GM12872 (cell line): ENCODE measurements at regions not wholly inside any gene's neighbourhood (a gene's known extent, or its start where the extent isn't known, plus 50 kb on each side); places are given as distances from the start of the nearest gene placed in this dataset.

ENCODE experiments used
- CTCF ChIP-seq: IDR thresholded peaks from 3 replicates; pipeline ENCODE4 v1.5.1; 2011; ENCODE audit warnings: low read depth, mild to moderate bottlenecking, low read length, moderate library complexity; ENCODE audit not compliant: insufficient read depth

GRCh38 chr2:66729416-66730330 is 294.7 kb downstream of the MEIS1 start:
- no peak for TF ChIP-seq CTCF

- no peak for TF ChIP-seq CTCF
Measured at GRCh38 chr2:66730441-66730840, 295.5 kb downstream of the MEIS1 start.

DNA sequence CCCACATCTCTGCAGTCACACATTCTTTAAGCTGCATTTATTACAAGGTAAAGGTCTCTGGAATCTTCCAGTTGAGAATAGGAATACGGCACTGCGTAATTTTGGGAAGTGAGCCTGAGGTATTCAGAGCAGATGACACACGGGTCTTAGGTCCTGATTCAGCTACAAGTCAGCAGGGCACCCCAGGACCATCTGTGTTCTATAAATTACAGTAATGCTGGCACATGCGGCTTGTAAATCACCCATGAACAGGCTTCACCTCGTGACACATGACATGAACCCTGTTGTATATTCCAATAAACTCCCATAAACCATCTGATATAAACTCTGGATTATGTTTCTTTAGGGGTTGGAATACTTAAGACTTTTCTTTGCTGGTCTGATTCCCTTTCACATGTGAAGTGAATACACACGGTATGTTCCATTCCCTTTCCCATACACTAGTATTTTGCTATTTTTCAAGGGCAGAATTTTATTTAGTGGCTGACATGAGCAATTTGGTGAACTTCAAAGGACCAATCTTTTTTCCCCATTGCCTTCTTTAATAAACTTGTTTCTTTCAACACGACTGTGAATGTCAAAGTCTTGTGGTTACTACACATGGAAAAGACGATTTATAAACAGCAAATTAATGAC is 298.6 kb downstream of the MEIS1 start:
- TF ChIP-seq CTCF = no peak

- no peak for TF ChIP-seq CTCF
Measured at GRCh38 chr2:66748939-66749338, 314.0 kb downstream of the MEIS1 start.

- TF ChIP-seq CTCF = no peak
Measured at GRCh38 chr2:66749566-66749965, 314.6 kb downstream of the MEIS1 start.

GRCh38 chr2:66753257-66753656 is 318.3 kb downstream of the MEIS1 start:
- no peak for TF ChIP-seq CTCF

GRCh38 chr2:66753660-66754059 is 318.7 kb downstream of the MEIS1 start:
- TF ChIP-seq CTCF = no peak
